LNCAP (cell line): ENCODE measurements at regions not wholly inside any gene's neighbourhood (a gene's known extent, or its start where the extent isn't known, plus 50 kb on each side); places are given as distances from the start of the nearest gene placed in this dataset.

Source experiments
- TF ChIP-seq, protein P1 (sequence below): fragments of 450-650 bp; IDR thresholded peaks from 2 replicates; pipeline ENCODE4 v1.5.1; 2017; ENCODE audit warnings: mild to moderate bottlenecking

DNA sequence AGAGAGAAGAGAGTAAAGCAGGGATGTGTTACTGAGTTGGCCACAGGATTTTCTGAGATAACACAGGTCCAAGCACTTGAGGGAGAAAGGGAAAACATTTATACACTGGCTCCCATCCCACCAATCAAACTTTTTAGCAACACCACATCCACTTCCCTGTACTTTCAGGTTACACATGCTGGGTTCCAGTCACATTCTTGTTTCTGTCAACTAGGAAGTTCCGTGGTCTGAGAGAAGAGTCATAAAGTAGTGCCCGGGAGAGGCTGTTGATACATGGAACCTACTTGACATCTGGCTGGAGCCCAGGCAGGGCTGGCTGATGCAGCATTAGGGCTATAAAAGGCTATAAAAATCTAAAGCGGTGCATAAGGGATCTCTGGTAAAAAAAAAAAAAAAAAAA lies 473.9 kb upstream of the COX7C start:
- TF ChIP-seq, protein P1, sequence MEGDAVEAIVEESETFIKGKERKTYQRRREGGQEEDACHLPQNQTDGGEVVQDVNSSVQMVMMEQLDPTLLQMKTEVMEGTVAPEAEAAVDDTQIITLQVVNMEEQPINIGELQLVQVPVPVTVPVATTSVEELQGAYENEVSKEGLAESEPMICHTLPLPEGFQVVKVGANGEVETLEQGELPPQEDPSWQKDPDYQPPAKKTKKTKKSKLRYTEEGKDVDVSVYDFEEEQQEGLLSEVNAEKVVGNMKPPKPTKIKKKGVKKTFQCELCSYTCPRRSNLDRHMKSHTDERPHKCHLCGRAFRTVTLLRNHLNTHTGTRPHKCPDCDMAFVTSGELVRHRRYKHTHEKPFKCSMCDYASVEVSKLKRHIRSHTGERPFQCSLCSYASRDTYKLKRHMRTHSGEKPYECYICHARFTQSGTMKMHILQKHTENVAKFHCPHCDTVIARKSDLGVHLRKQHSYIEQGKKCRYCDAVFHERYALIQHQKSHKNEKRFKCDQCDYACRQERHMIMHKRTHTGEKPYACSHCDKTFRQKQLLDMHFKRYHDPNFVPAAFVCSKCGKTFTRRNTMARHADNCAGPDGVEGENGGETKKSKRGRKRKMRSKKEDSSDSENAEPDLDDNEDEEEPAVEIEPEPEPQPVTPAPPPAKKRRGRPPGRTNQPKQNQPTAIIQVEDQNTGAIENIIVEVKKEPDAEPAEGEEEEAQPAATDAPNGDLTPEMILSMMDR, result no peak

DNA sequence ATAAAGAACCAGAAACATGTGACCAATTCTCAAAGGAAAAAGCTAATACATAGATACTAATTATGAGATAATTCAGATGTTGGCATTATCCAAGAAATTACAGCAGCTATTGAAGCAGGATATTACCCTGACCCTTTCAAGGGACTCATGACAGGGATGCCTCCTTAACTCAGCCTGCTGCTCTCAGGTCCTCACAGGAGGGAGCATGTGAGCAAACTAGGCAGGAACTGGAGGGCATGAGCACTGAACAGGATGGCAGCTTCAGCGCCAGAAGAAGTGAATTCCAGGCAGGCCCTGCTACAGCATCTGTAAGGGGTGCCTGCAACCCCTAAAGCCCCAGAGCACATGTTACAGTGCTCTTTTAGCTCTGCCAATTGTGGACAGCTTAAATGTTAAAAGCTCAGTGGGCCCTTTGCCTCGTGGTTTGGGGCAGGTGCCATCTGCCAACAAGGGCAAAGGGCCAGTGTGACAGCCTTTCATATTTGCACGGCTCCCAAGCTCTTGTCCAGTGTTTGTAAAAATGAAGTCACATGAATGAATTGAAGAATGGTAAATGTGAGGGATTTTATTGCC lies 464.7 kb upstream of the COX7C start:
- TF ChIP-seq, protein P1, result no peak

DNA sequence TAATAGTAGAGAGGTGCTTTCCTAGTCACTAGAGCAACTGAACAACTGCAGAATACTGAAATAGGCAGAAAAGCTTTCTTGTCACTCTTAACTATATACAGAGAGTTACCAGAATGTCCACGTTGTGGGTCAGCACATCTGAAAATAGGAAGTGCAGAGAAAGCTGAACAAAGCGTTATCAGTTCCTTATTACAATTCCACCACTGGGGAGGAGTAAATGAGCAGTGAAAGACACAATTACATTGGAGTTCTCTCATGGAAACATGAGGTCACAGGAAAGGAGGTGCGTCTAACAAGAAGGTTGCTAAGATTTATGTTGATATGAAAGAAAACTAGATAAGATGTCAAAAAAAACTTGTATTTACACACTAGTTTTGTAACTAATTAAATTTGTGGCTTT lies 461.9 kb upstream of the COX7C start:
- TF ChIP-seq, protein P1, result no peak

DNA sequence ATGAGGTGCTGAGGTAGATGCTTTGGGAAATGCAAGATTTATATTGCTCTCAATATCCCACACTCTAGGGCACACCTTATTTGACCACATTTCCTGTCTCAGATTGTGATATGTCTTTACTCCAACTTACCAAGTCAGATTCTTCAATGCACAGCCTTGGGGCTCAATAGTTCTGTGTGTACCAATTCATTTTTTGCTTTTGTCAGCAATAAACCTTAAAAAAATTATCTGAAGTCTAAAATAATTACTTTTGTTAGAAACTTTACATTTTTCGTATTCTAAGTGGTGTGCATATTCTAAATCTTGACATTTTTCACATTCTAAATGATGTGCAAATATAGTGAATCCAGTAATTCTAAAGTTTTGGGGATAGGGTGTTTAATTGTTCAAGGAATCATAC lies 447.5 kb upstream of the COX7C start:
- TF ChIP-seq, protein P1, result no peak

DNA sequence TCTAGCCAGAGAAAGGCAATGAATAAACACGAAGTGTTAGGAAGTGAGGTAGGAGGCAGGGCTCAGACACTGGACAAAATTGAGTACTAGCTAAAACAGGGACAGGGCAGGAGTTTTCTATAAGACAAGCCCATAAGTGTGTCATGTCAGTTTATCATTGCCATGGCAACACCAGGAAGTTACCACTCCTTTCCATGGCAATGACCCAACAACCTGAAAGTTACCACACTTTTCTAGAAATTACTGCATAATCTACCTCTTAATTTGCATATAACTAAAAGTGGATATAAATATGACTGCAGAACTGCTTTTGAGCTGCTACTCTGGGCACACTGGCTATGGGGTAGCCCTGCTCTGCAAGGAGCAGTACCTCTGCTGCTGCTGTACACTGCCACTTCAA lies 442.5 kb upstream of the COX7C start:
- TF ChIP-seq, protein P1, result no peak

DNA sequence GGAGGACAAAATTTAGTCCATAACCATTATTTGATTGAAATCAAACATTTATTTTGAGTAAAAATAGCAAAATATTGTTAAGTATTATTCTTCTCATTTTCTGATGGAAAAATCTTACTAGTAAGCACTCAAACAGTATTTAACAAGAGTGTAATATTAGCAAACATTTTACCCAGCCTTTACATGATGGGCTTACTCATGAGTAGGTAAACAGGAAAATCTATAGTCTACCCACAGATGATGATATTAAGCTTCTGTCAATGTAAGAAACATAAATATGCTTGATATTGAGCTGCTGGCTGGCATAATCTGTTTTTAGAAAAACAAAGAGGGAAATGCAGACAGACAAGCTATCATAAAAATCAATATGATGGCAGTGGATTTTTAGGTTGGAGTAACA lies 418.5 kb upstream of the COX7C start:
- TF ChIP-seq, protein P1, result no peak

DNA sequence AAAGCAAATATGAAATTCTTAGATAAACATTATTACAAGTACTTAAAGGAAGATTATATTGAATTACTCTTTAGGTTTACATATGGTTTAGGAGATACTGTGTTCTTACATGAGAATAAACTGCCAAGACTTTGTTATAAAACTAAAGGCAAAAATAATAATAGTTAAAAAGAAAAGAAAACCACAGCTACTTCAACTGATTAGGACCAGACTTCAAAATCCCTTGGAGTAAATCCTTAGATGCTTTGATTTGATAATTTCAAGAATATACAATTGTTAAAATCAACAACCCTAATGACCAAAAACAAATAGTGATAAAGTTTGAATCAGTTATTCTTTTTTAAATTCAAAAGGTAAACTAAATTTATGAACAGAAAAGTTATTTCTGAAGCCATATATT lies 389.6 kb upstream of the COX7C start:
- TF ChIP-seq, protein P1, result no peak

DNA sequence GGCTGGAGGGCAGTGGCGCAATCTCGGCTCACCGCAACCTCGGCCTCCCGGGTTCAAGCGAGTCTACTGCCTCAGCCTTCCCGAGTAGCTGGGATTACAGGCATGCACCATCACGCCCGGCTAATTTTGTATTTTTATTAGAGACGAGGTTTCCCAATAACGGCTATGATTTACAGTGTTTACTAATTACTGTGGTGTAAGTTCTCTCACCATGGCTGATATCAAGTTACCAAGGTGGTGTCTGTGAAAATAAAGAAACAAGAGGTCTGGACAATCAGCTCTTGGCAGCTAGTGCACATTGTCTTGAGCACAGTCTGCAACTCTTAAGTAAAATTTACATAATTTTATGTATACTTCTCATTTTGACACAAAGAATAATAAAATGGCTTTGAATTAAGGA lies 385.5 kb upstream of the COX7C start:
- TF ChIP-seq, protein P1, result no peak
